MM.1S (cell line): ENCODE measurements at regions not wholly inside any gene's neighbourhood (a gene's known extent, or its start where the extent isn't known, plus 50 kb on each side); places are given as distances from the start of the nearest gene placed in this dataset.

Experiments
- DNase-seq: peaks from one replicate; pipeline ENCODE4 v3.0.0-alpha.2; 2015
- H2AFZ ChIP-seq: fragments of 300-600 bp; sonication (generic); 2 replicates; pipeline ENCODE4 v1.6.0; 2016; ENCODE audit warnings: antibody characterized with exemption, low read length
- H3F3A ChIP-seq: fragments of 300-600 bp; sonication (generic); 2 replicates; pipeline ENCODE4 v1.6.1; 2016; ENCODE audit warnings: mild to moderate bottlenecking, antibody characterized with exemption, low read length, moderate library complexity, mixed read lengths; ENCODE audit not compliant: insufficient read depth
- H3K27ac ChIP-seq: fragments of 300-600 bp; sonication (generic); 2 replicates; pipeline ENCODE4 v1.5.1; 2016; ENCODE audit warnings: mild to moderate bottlenecking, low read length
- H3K27me3 ChIP-seq: fragments of 300-600 bp; sonication (generic); replicated peaks from 2 replicates; pipeline ENCODE4 v1.6.0; 2016; ENCODE audit warnings: low read length; ENCODE audit not compliant: insufficient read depth
- H3K36me3 ChIP-seq: fragments of 300-600 bp; sonication (generic); replicated peaks from 2 replicates; pipeline ENCODE4 v1.6.1; 2016; ENCODE audit warnings: mild to moderate bottlenecking, low read length, mixed read lengths; ENCODE audit not compliant: insufficient read depth
- H3K4me1 ChIP-seq: fragments of 300-600 bp; sonication (generic); 2 replicates; pipeline ENCODE4 v1.6.1; 2016; ENCODE audit warnings: low read length, mixed read lengths
- H3K4me2 ChIP-seq: fragments of 300-600 bp; sonication (generic); 2 replicates; pipeline ENCODE4 v1.6.0; 2016; ENCODE audit warnings: low read depth, low read length
- H3K4me3 ChIP-seq: fragments of 300-600 bp; sonication (generic); 2 replicates; pipeline ENCODE4 v1.5.1; 2016; ENCODE audit warnings: low read length, mixed read lengths
- H3K79me2 ChIP-seq: fragments of 300-600 bp; sonication (generic); 2 replicates; pipeline ENCODE4 v1.6.1; 2016; ENCODE audit warnings: mixed run types, low read length, mixed read lengths
- H3K9ac ChIP-seq: fragments of 300-600 bp; sonication (generic); 2 replicates; pipeline ENCODE4 v1.6.1; 2016; ENCODE audit warnings: low read length, mixed read lengths
- H3K9me2 ChIP-seq: fragments of 300-600 bp; sonication (generic); replicated peaks from 2 replicates; pipeline ENCODE4 v1.6.1; 2016; ENCODE audit warnings: mild to moderate bottlenecking, low read length, mixed read lengths; ENCODE audit not compliant: insufficient read depth
- H3K9me3 ChIP-seq: fragments of 300-600 bp; sonication (generic); replicated peaks from 2 replicates; pipeline ENCODE4 v1.6.1; 2016; ENCODE audit warnings: mild to moderate bottlenecking, low read length, mixed read lengths; ENCODE audit not compliant: insufficient read depth
- H4K20me1 ChIP-seq: fragments of 300-600 bp; sonication (generic); 2 replicates; pipeline ENCODE4 v1.6.1; 2016; ENCODE audit warnings: mild to moderate bottlenecking, low read length, moderate library complexity, mixed read lengths; ENCODE audit not compliant: insufficient read depth
- CTCF ChIP-seq: fragments of 300-600 bp; sonication (generic); IDR thresholded peaks from 2 replicates; pipeline ENCODE4 v1.5.1; 2016; ENCODE audit warnings: antibody characterized with exemption, low read length, mixed read lengths
- EZH2 ChIP-seq: fragments of 300-600 bp; sonication (generic); optimal IDR thresholded peaks from 2 replicates; pipeline ENCODE3; 2017; ENCODE audit warnings: low read depth, mild to moderate bottlenecking, antibody characterized with exemption, low read length, mixed read lengths
- EZH2phosphoT487 ChIP-seq: fragments of 300-600 bp; sonication (generic); IDR thresholded peaks from 2 replicates; pipeline ENCODE4 v1.6.1; 2018; ENCODE audit warnings: antibody characterized with exemption, low read length

DNA sequence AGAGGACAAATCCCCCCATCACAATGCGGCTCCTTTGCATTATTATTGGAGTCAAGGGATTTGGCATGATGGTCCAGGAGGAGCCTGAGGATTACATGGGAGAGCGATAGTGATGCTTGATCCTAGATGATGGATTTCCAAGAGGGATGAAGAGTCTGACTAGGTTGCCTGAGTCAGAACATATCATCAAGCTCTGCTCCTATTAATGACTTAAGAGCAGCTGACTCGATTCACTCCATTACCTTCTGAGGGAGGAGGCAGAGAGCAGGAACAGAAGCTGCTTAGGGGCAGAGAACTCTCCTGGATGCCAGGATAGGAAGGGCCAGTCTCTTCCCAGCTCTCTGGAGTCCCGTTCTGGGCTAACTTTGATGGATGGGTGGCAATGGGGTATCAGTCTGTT lies 54.0 kb upstream of the CISTR start:
- Histone ChIP-seq H3K27ac (no peak overlapping the region), H3K4me3 (no peak overlapping the region), H3K9me3 (no peaks in the 10 kb centered on the region), H2AFZ (no peak overlapping the region), H3K4me2 (no peak overlapping the region), H3K4me1 (no peaks in the 10 kb centered on the region), H3K36me3 (no peaks in the 10 kb centered on the region), H3K9ac (no peak overlapping the region), H4K20me1 (no peaks in the 10 kb centered on the region), H3F3A (no peaks in the 10 kb centered on the region), H3K9me2 (no peaks in the 10 kb centered on the region), H3K79me2 (no peaks in the 10 kb centered on the region), H3K27me3 (no peaks in the 10 kb centered on the region)
- TF ChIP-seq CTCF: no peak
- TF ChIP-seq EZH2phosphoT487: no peak
- TF ChIP-seq EZH2: no peak
- DNase-seq: no peak

DNA sequence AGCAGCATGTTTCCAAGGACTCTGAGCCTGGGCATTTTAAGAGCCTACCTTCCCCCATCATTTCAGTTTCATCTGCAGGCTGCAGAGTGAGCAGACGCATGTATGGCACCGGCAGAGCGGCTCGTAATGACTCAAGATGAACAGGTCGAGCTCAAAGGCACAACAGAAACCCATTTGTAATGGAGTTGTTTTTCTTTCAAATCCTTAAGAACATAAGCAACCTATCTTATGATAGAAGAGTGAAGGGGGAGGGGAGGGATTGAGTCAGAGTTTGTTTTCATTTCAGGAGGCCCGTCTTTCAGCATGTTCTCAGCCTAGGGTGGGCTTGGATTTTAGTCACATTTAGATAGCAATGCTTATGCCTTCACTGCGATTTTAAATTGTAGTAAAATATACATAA lies 54.9 kb upstream of the CISTR start:
- Histone ChIP-seq H2AFZ (no peak overlapping the region), H3K4me2 (no peak overlapping the region), H3K36me3 (no peaks in the 10 kb centered on the region), H3F3A (no peaks in the 10 kb centered on the region), H4K20me1 (no peaks in the 10 kb centered on the region), H3K9ac (no peak overlapping the region), H3K27me3 (no peaks in the 10 kb centered on the region), H3K4me3 (no peak overlapping the region), H3K79me2 (no peaks in the 10 kb centered on the region), H3K9me3 (no peaks in the 10 kb centered on the region), H3K9me2 (no peaks in the 10 kb centered on the region), H3K4me1 (no peaks in the 10 kb centered on the region), H3K27ac (no peak overlapping the region)
- DNase-seq: no peak
- TF ChIP-seq EZH2phosphoT487 (no peak), EZH2 (no peak), CTCF (no peak)

- no peak for DNase-seq
- H3K4me1 ChIP-seq: no peaks in the 10 kb centered on the region
- H3K9me3 ChIP-seq: no peaks in the 10 kb centered on the region
- no peaks in the 10 kb centered on the region for H3F3A ChIP-seq
- H3K4me3 ChIP-seq: no peak overlapping the region
- no peaks in the 10 kb centered on the region for H3K27me3 ChIP-seq
- H3K9me2 ChIP-seq: no peaks in the 10 kb centered on the region
- no peak overlapping the region for H2AFZ ChIP-seq
- TF ChIP-seq EZH2 (no peak), CTCF (no peak), EZH2phosphoT487 (no peak)
- no peaks in the 10 kb centered on the region for H4K20me1 ChIP-seq
- H3K9ac ChIP-seq: no peak overlapping the region
- no peaks in the 10 kb centered on the region for H3K36me3 ChIP-seq
- H3K27ac ChIP-seq: no peak overlapping the region
- no peaks in the 10 kb centered on the region for H3K79me2 ChIP-seq
- H3K4me2 ChIP-seq: no peak overlapping the region
Observed at GRCh38 chr12:53807322-53807860, 55.6 kb upstream of the CISTR start.
